HG02840 (cell line): ENCODE measurements at regions not wholly inside any gene's neighbourhood (a gene's known extent, or its start where the extent isn't known, plus 50 kb on each side); places are given as distances from the start of the nearest gene placed in this dataset.
"Not testable (repeated sequence)": the region's sequence is repeated elsewhere in the genome, so short reads cannot be mapped to it uniquely, and the experiment has no call there.

Experiments
- ATAC-seq: cut with Tn5 transposase; IDR thresholded peaks from one replicate; pipeline ENCODE4 v1.9.1; 2021; ENCODE audit warnings: mild to moderate bottlenecking, moderate library complexity, moderate number of reproducible peaks; ENCODE audit not compliant: unreplicated experiment, low FRiP score

- ATAC-seq: no peak
Observed at GRCh38 chr2:194618432-194618831, 1038.6 kb upstream of the SLC39A10 start.

DNA sequence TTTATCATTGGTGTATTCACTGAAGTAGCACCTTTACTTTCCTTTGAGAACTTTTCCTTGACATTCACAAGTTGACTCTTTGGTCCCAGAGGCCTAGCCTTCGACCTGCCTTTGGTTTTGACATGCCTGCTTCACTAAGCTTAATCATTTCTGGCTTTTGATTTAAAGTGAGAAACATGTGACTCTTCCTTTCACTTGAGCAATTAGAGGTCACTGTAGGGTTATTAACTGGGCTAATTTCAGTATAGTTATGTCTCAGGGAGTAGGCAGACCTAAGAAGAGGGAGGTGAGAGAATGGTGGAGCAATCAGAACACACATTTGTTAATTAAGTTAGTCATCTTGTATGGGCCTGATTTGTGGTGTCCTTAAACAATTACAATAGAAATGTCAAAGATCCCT, 1040.7 kb upstream of the SLC39A10 start:
- peak; percentile 69 for ATAC-seq

- no peak for ATAC-seq
Observed at GRCh38 chr2:194610297-194610696, 1046.7 kb upstream of the SLC39A10 start.

DNA sequence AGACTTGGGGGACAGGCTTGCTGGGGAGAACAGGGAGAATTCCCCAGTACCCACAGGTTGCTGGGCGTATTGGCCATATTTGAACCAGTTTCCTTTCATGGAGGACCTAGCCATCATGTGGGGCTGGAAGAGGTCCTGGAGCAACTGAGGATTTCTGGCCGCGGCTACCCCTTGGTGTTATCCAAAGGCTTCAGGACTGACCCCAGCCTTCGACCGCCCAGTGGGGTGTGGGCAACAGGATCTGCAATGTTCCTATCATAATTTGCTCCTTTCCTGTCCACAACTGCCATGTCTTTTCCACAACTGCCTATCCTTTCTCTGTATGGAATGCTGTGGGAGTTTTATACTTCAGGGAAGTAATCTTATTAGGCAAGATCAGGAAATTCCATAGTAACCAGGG, 1053.6 kb upstream of the SLC39A10 start:
- no peak for ATAC-seq

- ATAC-seq: no peak
Observed at GRCh38 chr2:194602750-194603149, 1054.3 kb upstream of the SLC39A10 start.

DNA sequence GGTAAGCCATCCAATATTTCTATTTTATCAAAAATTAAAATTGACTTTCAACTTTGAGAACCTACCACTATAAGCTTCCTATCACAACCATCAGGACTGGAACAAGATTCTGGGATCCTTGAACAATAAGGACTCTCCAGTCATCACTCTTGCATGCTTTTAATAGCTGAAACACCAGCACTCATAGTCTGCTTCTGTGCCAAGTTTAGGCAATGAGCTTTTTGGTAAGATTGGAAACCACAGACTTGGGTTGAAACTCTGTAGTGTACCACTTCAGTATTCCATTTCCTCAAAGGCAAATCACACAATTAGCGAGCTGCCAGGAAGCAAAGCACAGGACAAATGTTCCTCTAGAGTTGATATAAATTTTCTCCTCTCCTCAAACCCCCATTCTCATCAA, 1065.8 kb upstream of the SLC39A10 start:
- no peak for ATAC-seq

DNA sequence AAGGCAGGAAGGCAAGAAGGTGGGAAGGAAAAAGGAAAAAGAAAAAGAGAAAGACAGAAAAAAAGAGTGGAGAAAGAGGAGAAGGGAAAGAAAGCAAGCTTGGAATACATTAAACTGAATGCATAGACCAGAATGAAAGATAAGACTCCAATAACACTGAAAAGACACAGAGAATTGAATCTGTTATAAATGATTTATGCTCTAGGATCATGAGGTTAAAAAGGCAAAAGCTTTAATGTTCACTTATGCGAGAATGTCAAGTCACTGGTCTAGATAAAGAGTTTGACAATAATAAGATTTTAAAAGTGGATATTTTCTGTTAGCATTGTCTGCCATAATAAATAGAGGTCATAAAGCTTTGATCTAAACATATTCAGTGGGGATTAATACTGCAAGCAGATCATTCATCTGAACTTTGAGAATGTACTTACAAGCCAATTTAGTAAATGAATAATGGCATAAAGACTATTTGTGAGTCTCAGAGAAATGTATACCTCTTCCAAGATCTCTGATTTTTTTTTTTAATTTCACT, 1069.2 kb upstream of the SLC39A10 start:
- no peak for ATAC-seq

GRCh38 chr2:194567661-194568017, 1089.4 kb upstream of the SLC39A10 start:
- peak; percentile 51 for ATAC-seq

- peak; percentile 92 for ATAC-seq
Observed at GRCh38 chr2:194566907-194567660, 1089.9 kb upstream of the SLC39A10 start.

DNA sequence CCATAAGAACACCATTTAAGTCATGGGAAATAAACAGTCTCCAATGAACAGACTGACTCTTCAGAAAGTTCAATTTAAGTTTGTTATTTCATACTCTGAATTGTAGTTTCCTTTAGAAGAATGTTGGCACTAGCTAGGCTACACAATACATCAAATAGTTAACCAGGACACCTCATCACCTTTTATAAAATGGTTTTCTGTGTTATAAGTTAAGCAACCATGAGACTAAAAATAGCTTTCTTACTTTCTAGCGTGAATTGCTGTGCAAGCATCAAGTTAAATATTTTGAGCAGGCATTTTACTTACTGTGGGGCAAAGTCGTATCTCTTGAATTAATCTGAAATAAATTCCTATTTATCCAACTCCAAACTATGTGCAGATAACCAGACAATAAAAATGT, 1092.6 kb upstream of the SLC39A10 start:
- no peak for ATAC-seq

DNA sequence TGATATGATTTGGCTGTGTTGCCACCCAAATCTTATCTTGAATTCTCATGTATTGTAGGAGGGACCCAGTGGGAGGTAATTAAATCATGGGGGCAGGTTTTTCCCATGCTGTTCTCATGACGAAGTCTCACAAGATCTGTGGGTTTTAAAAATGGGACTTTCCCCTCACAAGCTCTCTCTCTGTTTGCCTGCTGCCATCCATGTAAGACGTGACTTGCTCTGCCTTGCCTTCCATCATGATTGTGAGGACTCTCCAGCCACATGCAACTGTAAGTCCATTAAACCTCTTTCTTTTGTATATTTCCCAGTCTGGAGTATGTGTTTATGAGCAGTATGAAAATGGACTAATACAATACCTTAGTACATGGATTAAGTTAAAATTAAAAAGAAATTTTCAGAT, 1094.7 kb upstream of the SLC39A10 start:
- no peak for ATAC-seq

- ATAC-seq: no peak
Observed at GRCh38 chr2:194559964-194560363, 1097.1 kb upstream of the SLC39A10 start.

DNA sequence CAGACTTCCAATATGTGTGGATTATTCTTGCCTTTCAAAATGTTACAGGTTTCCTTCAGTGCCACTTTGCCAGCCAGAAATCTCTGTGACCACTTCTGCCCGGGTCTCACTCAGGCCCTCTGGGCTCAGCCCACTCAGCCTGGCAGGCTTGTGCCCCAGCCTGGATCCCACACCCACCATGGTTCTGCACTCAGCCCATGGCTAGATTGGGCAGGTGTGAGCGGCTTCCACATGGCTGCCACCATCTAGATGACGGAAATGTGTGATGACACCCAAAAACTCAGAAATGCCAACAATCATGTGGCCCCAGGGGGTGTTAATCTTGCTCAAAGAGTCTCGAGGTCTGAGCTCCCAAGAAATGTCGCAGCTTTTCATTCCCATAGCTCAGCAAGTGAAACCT, 1097.5 kb upstream of the SLC39A10 start:
- ATAC-seq: no peak

GRCh38 chr2:194557993-194558392, 1099.0 kb upstream of the SLC39A10 start:
- ATAC-seq: no peak

DNA sequence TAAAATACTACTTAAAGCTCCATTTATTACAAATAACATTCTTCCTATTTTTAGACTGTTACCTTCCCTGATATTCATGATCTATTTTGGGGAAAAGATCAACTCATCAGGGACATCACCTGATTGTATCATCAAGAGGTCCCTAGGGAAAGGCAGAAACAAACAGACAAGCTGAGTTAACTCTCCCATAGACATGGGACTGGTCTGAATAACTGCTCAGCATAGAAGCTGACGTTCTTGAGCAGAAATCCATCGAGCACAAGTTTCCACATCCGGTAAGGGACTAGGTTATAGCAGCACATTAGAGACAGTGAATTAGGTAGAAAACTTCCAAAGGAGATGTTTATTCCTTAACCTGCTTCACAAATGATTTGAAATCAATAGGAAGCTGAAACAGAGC, 1100.4 kb upstream of the SLC39A10 start:
- no peak for ATAC-seq

DNA sequence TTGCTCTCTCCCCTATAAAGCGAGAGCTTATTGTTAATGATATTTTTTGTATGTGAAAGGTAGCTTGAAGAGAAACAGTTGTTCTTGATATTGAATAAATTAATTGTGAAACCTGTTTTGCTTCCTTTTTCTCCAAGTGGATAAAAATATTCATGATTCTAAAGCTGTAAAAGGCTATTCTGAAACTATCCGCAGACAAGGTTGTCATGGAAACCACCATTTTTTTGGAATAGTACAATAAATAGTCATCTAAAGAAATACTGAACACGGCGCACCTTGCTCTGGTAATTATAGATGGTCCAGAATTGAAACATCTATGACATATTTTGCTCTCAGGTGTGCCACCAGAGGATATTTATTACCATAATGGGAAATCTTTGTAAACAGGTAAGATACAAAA, 1103.0 kb upstream of the SLC39A10 start:
- no peak for ATAC-seq

DNA sequence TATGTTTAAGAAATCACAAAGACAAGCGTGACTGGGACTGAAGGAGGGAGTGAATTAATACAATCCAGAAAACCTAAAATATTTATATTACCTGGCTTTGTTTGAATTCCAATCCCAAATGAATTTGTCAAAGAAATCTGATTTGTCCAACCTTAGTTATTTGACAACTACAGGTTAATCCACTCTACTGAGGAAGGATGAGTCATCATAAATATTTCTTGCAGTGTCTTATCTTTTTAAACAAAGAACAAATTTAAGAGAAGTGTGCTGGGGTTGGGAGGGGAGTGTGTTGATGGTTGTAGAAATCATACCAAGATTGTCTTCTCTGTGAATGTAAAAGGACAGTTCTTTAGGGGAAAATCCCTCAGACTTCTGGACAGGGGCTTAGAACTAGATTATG, 1106.3 kb upstream of the SLC39A10 start:
- no peak for ATAC-seq

DNA sequence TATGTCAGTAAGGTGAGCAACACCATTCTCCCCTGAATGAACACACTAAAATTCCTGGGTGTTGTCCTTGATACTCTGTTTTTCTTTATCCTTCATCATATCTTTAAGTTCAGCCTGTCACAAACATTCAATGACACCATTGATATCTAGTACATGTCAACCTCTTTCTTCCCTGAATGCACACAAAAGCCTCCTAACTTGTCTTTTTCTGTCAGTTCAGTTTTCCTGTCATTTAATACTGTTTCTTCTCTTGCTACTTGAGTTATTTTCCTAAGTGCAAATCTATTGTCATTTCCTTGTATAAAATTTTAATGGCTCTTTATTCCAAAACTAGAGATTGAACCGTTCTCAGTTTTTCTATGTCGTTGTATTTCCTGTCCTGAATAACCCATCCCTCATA, 1107.6 kb upstream of the SLC39A10 start:
- no peak for ATAC-seq

GRCh38 chr2:194545978-194546377, 1111.0 kb upstream of the SLC39A10 start:
- ATAC-seq: no peak

DNA sequence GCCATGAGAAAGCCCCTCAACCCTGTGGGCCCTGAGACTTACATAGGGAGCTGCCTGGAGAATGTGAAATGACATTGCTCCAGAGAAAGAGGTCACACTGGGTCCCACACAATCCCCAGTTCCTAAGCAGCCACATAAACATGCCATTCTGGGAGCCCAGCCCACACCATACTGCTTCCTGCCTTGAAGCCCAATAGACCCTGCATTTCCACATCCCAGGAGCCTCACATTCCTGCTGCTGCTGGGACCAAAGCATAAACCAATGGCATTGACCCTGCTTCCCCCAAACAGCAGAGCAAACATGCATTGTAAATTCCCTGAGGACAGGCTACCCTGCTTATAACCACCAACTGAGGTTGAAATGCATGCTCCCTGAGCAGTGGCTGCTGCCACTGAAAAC, 1117.6 kb upstream of the SLC39A10 start:
- ATAC-seq: no peak

DNA sequence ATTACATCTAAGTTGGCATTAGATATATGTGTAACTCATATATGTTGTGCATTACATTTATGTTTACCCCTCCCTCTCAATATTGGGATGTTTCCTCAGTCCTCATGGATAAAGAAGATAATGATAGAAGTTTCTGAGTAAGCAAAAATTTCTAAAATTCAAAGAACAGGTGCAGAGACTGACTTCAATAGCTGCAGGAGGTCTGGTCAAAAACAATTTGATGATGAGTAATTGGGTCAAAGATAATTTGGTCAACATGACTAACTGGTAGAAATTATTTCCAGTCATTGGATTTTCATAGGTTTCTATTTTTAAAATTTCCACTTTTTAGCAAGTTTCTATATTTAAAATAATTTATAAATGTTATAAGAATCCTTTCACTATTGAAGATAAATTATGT, 1130.9 kb upstream of the SLC39A10 start:
- ATAC-seq: no peak

DNA sequence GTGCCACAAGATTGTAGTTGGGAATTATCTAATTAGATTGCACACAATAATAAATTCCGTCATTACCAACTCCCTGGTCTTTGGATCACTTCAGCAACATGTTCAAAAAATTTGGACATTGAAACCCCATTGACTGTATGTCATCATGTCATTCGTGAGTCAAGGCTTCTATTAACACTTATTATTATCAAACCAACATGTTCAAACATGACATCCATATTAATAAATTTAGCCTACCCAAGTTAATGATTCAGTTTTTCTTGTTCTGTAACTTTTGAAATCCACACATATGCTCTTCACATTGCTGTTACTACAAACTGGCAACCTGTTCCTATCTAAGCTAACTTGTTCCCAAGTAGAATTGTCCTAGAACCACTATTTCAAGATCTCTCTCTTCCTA, 1142.7 kb upstream of the SLC39A10 start:
- ATAC-seq: no peak

DNA sequence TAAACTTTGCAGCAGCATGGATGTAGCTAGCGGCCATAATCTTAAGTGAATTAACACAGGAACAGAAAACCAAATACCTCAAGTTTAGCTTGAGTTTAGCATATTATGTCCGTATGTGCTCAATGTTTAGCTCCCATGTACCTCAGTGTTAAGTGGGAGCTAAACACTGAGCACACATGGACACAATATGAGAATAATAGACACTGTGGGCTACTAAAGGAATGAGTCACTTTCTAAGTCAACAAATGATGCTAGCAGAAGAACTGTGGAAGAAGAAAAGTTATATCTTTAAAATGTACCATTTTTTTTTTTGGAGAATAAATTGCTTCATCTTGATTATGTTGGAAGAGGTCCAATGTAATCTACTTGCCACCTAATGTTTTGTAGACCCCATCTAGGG, 1146.0 kb upstream of the SLC39A10 start:
- ATAC-seq: not testable (repeated sequence)
